Kidney glomerular epithelial cell (primary cell): ENCODE measurements at regions not wholly inside any gene's neighbourhood (a gene's known extent, or its start where the extent isn't known, plus 50 kb on each side); places are given as distances from the start of the nearest gene placed in this dataset.
A peak's percentile ranks its signal among the peaks of the same experiment; 100 is the strongest.

ENCODE experiments used
- DNase-seq: peaks from one replicate; lab custom pipeline; 2025; lab: John Stamatoyannopoulos, UW

DNA sequence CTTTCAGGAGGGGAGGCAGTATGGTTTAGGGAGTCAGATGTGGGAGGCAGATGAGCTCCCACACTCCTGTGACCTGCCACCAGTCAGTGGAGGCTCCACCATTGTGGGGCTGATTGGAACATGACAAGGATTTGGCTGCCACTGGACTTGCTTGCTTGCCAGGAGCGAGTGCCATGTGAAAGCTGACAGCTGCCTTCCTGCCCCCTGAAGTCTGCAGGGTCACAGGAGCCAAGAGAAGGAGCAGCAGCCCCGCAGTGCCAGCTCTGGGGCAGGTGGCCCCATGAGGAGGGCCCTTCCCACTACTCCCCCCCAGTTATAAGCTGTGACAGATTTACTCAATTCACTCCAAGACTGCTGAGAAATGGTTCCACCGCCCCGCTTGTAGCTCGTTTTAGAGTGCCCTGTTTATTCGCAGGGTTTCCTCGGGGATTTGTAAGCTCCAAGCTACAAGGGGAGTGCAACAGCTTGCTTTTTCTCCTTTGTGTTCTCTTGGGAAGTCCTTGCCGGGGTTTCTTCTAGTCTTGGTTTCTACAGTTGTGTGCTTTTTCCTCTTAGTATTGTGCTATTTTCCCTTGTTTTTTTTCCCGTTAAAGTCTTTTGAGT is 414.3 kb downstream of the MEIS1 start:
- no peak for DNase-seq

GRCh38 chr2:66850376-66850775 is 415.5 kb downstream of the MEIS1 start:
- no peak for DNase-seq

DNA sequence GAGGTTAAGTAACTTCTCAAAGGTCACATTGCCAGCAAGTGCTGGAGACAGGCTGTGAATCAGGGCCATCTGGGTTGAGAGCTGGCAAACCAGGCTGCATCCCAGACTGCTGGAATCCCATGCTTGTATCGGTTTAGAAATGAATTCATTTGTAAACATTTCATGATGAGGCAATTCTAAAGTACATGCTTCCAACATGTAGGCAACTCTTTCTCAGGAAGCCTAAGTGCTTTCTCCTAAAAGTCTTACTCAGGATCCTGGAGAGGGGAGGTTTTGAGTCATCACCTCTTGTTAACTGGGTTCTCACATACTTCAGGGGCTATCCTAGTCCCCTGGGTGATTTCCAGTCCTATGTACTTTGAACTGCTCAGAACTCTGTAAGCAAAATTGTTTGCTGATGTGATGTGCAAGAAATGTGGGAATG is 416.5 kb downstream of the MEIS1 start:
- no peak for DNase-seq

GRCh38 chr2:66852953-66853352 is 418.0 kb downstream of the MEIS1 start:
- DNase-seq: no peak

DNA sequence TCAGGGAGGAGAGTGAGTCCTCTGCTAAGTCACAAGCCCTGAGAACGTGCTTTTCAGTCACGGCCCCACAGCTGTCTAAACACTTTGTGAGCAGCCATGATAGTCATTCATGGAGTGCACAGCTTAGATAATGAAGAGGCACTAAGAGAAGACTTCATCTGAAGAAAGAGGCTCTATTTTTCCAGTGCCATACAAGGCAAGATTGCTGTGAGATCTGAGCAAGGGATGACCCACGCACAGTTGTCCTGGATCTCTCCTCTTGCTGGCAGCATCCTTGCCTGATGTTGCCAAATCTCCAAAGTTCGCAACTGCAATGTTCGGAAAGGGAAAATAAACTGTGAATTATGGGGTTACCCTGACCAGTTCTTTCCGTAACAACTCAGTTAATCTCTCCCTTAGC is 418.7 kb downstream of the MEIS1 start:
- no peak for DNase-seq

- DNase-seq: no peak
Measured at GRCh38 chr2:66854298-66854697, 419.4 kb downstream of the MEIS1 start.

- DNase-seq: no peak
Measured at GRCh38 chr2:66862885-66863650, 428.1 kb downstream of the MEIS1 start.

- DNase-seq: no peak
Measured at GRCh38 chr2:66865161-66865560, 430.2 kb downstream of the MEIS1 start.

- no peak for DNase-seq
Measured at GRCh38 chr2:66866331-66867062, 431.6 kb downstream of the MEIS1 start.

DNA sequence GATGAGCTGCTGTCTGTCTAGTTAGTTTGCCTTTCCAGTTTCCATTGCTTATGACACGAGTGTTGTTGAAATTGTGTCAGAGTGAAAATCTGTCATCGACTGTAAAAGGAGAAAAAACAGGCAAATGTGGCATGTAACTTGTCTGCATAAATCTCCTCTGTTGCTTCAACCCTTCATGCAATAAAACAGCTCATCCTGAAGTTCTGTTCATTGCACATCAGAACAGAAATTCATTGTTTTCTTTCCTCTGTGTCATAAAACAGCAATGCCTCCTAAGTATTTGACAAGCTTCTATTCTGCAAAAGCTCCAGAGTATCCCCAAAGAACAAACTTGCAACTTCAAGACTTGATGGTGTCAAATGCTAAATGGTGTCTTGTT is 432.1 kb downstream of the MEIS1 start:
- no peak for DNase-seq

DNA sequence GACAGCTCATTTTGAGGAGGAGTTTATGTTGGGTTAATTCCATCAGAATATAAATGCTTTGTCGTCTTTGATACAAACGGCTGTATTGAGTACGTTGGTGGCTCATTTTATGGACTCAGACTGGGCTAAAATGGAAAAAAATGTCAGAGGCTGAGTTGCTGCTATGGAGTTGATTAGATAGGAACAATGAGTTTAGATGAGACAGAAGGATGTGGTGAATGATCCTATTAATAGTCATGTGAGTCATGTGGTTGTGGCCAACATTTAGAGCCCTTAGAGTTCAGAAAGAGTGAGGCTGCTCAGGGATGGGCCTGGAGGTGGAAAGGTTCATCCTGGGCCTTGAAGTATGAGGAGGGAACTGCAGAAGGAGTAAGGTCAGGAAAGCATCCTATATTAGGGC is 434.2 kb downstream of the MEIS1 start:
- DNase-seq: peak; percentile 49

GRCh38 chr2:66872081-66872985 is 437.4 kb downstream of the MEIS1 start:
- no peak for DNase-seq

DNA sequence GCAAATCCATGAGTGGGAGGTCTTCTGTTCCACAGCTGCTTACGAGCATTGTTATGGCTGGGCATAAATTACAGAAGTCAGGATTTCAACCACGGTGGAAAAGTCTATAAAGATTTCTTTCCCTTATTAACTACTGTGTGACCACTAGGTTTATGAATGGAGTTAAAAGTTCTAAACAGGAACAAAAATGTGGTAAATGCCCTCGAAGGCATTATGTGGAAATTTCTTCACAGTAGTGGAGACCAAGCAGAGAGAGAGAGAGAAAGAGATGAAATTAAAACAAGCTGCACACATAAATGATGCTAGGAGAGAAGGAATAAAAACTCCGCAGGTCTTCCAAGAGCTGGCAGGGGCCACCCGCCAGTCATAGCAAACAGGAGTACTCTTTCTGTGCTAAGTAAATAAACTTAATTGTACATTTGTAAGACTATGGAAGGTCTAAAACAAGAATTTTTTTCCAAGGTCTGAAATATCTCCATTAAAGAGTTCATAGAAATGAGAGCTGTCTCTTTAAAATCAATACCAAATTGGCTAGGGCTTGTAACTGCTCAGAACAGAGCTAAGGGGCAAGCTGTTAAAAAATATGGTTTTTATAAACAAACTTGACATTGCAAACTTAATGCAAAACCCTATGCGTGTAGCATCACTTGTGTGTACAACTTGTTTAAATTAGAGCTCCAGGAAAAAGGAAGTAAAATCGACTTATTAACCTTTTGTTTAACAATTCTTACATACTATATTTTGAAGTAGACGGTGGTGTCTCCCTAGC is 438.2 kb downstream of the MEIS1 start:
- no peak for DNase-seq

DNA sequence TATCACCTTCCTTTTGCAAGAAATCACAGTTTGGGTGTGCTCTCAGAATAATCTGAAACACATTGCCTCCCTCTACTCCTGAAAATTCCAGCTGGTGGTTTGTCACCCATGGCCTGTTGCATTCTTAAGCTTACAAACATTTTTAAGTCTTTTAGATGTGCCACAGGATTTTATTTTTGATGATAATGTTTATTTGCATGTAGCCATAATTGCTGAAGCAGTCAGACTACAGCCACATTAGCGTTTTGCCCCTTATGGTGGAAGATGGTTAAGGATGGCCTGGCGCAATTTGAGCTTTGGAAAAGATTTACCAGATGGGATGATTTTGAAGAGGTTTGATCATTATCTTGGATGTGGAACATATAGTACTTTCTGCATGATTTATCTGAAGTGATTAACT is 439.5 kb downstream of the MEIS1 start:
- DNase-seq: no peak

- no peak for DNase-seq
Measured at GRCh38 chr2:66875941-66876462, 441.1 kb downstream of the MEIS1 start.

- no peak for DNase-seq
Measured at GRCh38 chr2:66885775-66886383, 451.0 kb downstream of the MEIS1 start.

DNA sequence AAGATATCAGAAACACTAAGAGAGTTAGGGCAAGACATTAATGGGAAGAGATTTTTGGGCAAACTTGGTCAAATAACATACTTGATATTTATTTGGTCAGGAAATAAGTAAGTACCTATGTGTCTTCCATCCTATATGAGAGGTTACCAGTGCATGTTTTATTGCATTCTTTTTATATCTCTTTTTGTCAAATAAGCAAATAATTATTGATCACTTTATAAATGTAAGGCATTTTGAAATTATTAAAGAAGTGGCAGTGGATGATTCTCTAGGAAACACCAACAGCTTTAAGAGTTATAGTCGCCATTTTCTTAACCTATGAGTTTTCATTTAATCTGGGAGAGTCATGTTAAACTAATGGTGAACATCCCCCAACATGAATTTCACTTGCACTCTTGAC is 453.3 kb downstream of the MEIS1 start:
- DNase-seq: no peak

GRCh38 chr2:66888791-66889631 is 454.1 kb downstream of the MEIS1 start:
- DNase-seq: no peak

- DNase-seq: no peak
Measured at GRCh38 chr2:66889632-66889882, 454.6 kb downstream of the MEIS1 start.

GRCh38 chr2:66890166-66890742 is 455.3 kb downstream of the MEIS1 start:
- no peak for DNase-seq
